GM23338 (cell line): ENCODE measurements at regions not wholly inside any gene's neighbourhood (a gene's known extent, or its start where the extent isn't known, plus 50 kb on each side); places are given as distances from the start of the nearest gene placed in this dataset.

Experiments
- ATAC-seq: fragments of 200-7000 bp; cut with Tn5 transposase; 3 replicates; pipeline ENCODE4 v1.9.1; 2020
- DNase-seq: peaks from one replicate; pipeline ENCODE4 v3.0.0-alpha.2; 2015; ENCODE audit warnings: low spot score
- H2AFZ ChIP-seq: fragments of 200-600 bp; sonication (generic); 2 replicates; pipeline ENCODE4 v1.8.0; 2016; ENCODE audit warnings: antibody characterized with exemption, mild to moderate bottlenecking, moderate library complexity
- H3F3A ChIP-seq: fragments of 200-600 bp; sonication (generic); replicated peaks from 2 replicates; pipeline ENCODE4 v1.8.0; 2017; ENCODE audit warnings: antibody characterized with exemption, mixed run types, low read depth
- H3K27ac ChIP-seq: fragments of 200-600 bp; sonication (generic); 2 replicates; pipeline ENCODE4 v1.6.1; 2016; ENCODE audit warnings: low read depth
- H3K27me3 ChIP-seq: fragments of 200-600 bp; sonication (generic); 2 replicates; pipeline ENCODE4 v1.8.0; 2016; ENCODE audit warnings: mild to moderate bottlenecking, mixed run types, moderate library complexity; ENCODE audit not compliant: insufficient read depth
- H3K36me3 ChIP-seq: fragments of 200-600 bp; sonication (generic); 2 replicates; pipeline ENCODE4 v1.8.0; 2016; ENCODE audit warnings: mild to moderate bottlenecking; ENCODE audit not compliant: insufficient read depth
- H3K4me1 ChIP-seq: fragments of 200-600 bp; sonication (generic); 2 replicates; pipeline ENCODE4 v1.8.0; 2016; ENCODE audit warnings: mild to moderate bottlenecking, moderate library complexity; ENCODE audit not compliant: insufficient read depth
- H3K4me2 ChIP-seq: fragments of 200-600 bp; sonication (generic); 2 replicates; pipeline ENCODE4 v1.7.1; 2017; ENCODE audit warnings: mixed run types
- H3K4me3 ChIP-seq: fragments of 200-600 bp; sonication (generic); 2 replicates; pipeline ENCODE4 v1.6.1; 2016; ENCODE audit warnings: mixed run types
- H3K79me2 ChIP-seq: fragments of 200-600 bp; sonication (generic); replicated peaks from 2 replicates; pipeline ENCODE4 v1.8.0; 2017; ENCODE audit warnings: mild to moderate bottlenecking; ENCODE audit not compliant: insufficient read depth
- H3K9me2 ChIP-seq: fragments of 200-600 bp; sonication (generic); 2 replicates; pipeline ENCODE4 v1.8.0; 2017; ENCODE audit not compliant: insufficient read depth
- H4K20me1 ChIP-seq: fragments of 200-600 bp; sonication (generic); replicated peaks from 2 replicates; pipeline ENCODE4 v1.8.0; 2017; ENCODE audit warnings: mild to moderate bottlenecking; ENCODE audit not compliant: insufficient read depth
- H3K27ac Mint-ChIP-seq: 2 replicates; pipeline ENCODE4 v1.8.0; 2020; ENCODE audit warnings: inconsistent platforms, mild to moderate bottlenecking, moderate library complexity, mixed read lengths
- H3K27me3 Mint-ChIP-seq: 3 replicates; pipeline ENCODE4 v1.8.0; 2022; ENCODE audit warnings: low read depth, mild to moderate bottlenecking, moderate library complexity, mixed read lengths, inconsistent platforms; ENCODE audit not compliant: insufficient read depth, poor library complexity
- H3K36me3 Mint-ChIP-seq: 3 replicates; pipeline ENCODE4 v1.8.0; 2021; ENCODE audit warnings: low read depth, mild to moderate bottlenecking, inconsistent platforms, moderate library complexity, mixed read lengths
- H3K4me1 Mint-ChIP-seq: 3 replicates; pipeline ENCODE4 v1.8.0; 2020; ENCODE audit warnings: mild to moderate bottlenecking, inconsistent platforms, mixed read lengths
- H3K4me3 Mint-ChIP-seq: 3 replicates; pipeline ENCODE4 v1.8.0; 2021; ENCODE audit warnings: moderate library complexity, mild to moderate bottlenecking, inconsistent platforms, mixed read lengths
- H3K9me3 Mint-ChIP-seq: 3 replicates; pipeline ENCODE4 v1.8.0; 2020; ENCODE audit warnings: moderate library complexity, mild to moderate bottlenecking, inconsistent platforms, mixed read lengths
- CREB1 ChIP-seq: fragments of 250-450 bp; sonication (Bioruptor Pico); IDR thresholded peaks from 2 replicates; pipeline ENCODE4 v1.5.0; 2020; ENCODE audit warnings: low read depth, mild to moderate bottlenecking, moderate library complexity
- ETS1 ChIP-seq: IDR thresholded peaks from 2 replicates; pipeline ENCODE4 v1.6.1; 2016; ENCODE audit warnings: antibody characterized with exemption
- EZH2 ChIP-seq: fragments of 200-600 bp; sonication (generic); IDR thresholded peaks from one replicate; pipeline ENCODE4 v1.8.0; 2017; ENCODE audit warnings: antibody characterized with exemption, mild to moderate bottlenecking, low read depth; ENCODE audit not compliant: unreplicated experiment
- EZH2phosphoT487 ChIP-seq: fragments of 200-600 bp; sonication (generic); IDR thresholded peaks from one replicate; pipeline ENCODE4 v1.8.1; 2018; ENCODE audit warnings: antibody characterized with exemption; ENCODE audit not compliant: unreplicated experiment
- POLR2AphosphoS5 ChIP-seq: IDR thresholded peaks from 2 replicates; pipeline ENCODE4 v1.6.1; 2016; ENCODE audit warnings: antibody characterized with exemption, low read depth
- REST ChIP-seq: IDR thresholded peaks from one replicate; pipeline ENCODE4 v1.6.1; 2018; ENCODE audit warnings: antibody characterized with exemption; ENCODE audit not compliant: unreplicated experiment
- STAT1 ChIP-seq: IDR thresholded peaks from one replicate; pipeline ENCODE4 v1.6.1; 2016; ENCODE audit warnings: antibody characterized with exemption; ENCODE audit not compliant: unreplicated experiment
- ZNF331 ChIP-seq: fragments of 250-450 bp; sonication (Bioruptor Pico); IDR thresholded peaks from 2 replicates; pipeline ENCODE4 v1.5.0; 2020; ENCODE audit warnings: low read depth, mild to moderate bottlenecking, moderate library complexity
- ZNF462 ChIP-seq: fragments of 250-450 bp; sonication (Bioruptor Pico); IDR thresholded peaks from 2 replicates; pipeline ENCODE4 v1.5.0; 2020; ENCODE audit warnings: mild to moderate bottlenecking, moderate library complexity

GRCh38 chr7:131942287-131943150 is 386.1 kb upstream of the PODXL start:
- Histone ChIP-seq H3K27me3 (peaks cover 11% of the 10 kb centered on the region), H3K9me2 (no peaks in the 10 kb centered on the region), H3K4me1 (no peaks in the 10 kb centered on the region), H3K4me3 (no peak overlapping the region), H3F3A (no peaks in the 10 kb centered on the region), H3K36me3 (no peaks in the 10 kb centered on the region), H3K79me2 (no peaks in the 10 kb centered on the region), H4K20me1 (no peaks in the 10 kb centered on the region), H3K4me2 (no peak overlapping the region), H2AFZ (no peak overlapping the region), H3K27ac (no peak overlapping the region)
- no peak for DNase-seq
- no peaks in the 10 kb centered on the region for H3K4me1 Mint-ChIP-seq
- H3K27me3 Mint-ChIP-seq = peaks cover 23% of the 10 kb centered on the region
- peaks cover 11% of the 10 kb centered on the region; the same call in 1 of the 3 replicates for H3K9me3 Mint-ChIP-seq
- no peak for ATAC-seq
- no peak overlapping the region for H3K27ac Mint-ChIP-seq
- no peaks in the 10 kb centered on the region for H3K36me3 Mint-ChIP-seq
- TF ChIP-seq EZH2 (no peak), EZH2phosphoT487 (no peak), CREB1 (CRISPR knock-in tag) (no peak)
- no peak overlapping the region for H3K4me3 Mint-ChIP-seq

GRCh38 chr7:131941291-131941690 is 384.9 kb upstream of the PODXL start:
- no peaks in the 10 kb centered on the region for H3K4me1 Mint-ChIP-seq
- no peak overlapping the region for H3K4me3 Mint-ChIP-seq
- Histone ChIP-seq H3K79me2 (no peaks in the 10 kb centered on the region), H3K36me3 (no peaks in the 10 kb centered on the region), H3K4me3 (no peak overlapping the region), H4K20me1 (no peaks in the 10 kb centered on the region), H3K27ac (no peak overlapping the region), H3K4me1 (no peaks in the 10 kb centered on the region), H3F3A (no peaks in the 10 kb centered on the region), H2AFZ (no peak overlapping the region), H3K4me2 (no peak overlapping the region), H3K9me2 (no peaks in the 10 kb centered on the region), H3K27me3 (peaks cover 11% of the 10 kb centered on the region)
- H3K27me3 Mint-ChIP-seq = peaks cover 19% of the 10 kb centered on the region
- TF ChIP-seq STAT1 (no peak), ZNF331 (no peak), ZNF462 (CRISPR knock-in tag) (no peak), ETS1 (no peak), EZH2 (no peak), POLR2AphosphoS5 (no peak), REST (no peak)
- no peak for DNase-seq
- H3K27ac Mint-ChIP-seq = no peak overlapping the region
- ATAC-seq = no peak
- H3K9me3 Mint-ChIP-seq = peaks cover 11% of the 10 kb centered on the region; the same call in 1 of the 3 replicates
- no peaks in the 10 kb centered on the region for H3K36me3 Mint-ChIP-seq
